Activated CD8-positive, alpha-beta memory T cell treated with anti-CD3 and anti-CD28 coated beads, Interleukin-2, amount 50 U/mL, for 24 hours (primary cell): ENCODE measurements at regions not wholly inside any gene's neighbourhood (a gene's known extent, or its start where the extent isn't known, plus 50 kb on each side); places are given as distances from the start of the nearest gene placed in this dataset.

ENCODE experiments used
- DNase-seq: peaks from one replicate; pipeline ENCODE4 v3.0.0-alpha.2; 2020; ENCODE audit errors: extremely low read depth

DNA sequence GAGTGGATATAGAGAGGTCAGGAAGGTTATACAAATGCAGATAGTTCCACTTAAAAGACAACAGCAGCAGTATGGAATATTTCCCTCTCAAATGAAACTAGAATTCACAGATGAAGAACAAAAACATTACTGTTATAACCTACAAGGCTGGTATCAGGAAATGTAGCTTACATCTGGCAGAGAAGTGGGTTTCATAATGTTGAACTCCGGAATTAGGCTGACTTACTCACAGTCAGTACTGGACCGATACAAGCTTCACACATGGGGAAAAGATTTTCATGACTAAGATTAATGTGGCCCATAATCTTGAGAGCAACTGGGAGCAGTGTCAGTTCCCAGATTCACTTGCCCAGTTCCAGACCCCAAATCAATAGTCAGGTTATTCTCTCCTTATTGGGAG, 353.9 kb downstream of the DUSP6 start:
- no peak for DNase-seq

- no peak for DNase-seq
These were observed 356.0 kb downstream of the DUSP6 start for GRCh38 chr12:88996200-88996788.

DNA sequence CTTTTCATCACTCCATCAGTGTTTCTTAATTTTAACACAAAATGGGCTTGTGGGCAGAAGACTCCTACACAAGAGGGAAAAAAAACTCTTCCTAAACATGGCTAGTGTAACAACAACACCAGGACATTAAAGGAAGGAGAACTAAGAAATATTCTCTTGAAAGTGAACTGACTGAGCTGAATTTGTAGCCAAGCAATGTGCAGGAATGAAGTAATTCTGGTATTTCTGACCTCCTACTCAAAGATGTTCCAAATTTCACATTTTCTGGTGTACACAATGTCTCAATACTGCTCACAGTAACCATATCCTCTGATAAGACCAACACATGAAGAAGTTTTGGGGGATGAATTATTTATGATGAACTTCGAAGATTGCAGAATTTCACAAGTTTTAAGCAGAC, 357.3 kb downstream of the DUSP6 start:
- no peak for DNase-seq

- DNase-seq = no peak
These were observed 357.8 kb downstream of the DUSP6 start for GRCh38 chr12:88994537-88994936.

DNA sequence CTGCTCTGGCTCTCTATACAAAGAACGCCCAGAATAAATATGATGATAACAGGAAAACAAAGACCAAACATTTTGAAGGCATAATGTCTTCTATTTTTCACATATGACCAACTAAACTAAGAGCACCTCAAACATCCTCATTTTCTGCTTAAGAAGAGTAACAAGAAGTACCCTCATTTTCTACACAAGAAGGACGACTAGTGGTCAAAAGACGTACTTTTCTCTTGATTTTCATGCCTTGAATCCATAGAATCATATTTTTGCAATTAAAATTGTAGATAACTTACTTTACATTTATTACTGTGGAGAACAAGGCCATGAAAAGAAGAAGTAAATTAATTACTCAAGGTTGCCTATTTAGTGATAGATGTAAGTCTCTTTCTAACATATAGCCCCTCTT, 358.6 kb downstream of the DUSP6 start:
- DNase-seq = no peak

- no peak for DNase-seq
These were observed 366.2 kb downstream of the DUSP6 start for GRCh38 chr12:88986056-88986455.

DNA sequence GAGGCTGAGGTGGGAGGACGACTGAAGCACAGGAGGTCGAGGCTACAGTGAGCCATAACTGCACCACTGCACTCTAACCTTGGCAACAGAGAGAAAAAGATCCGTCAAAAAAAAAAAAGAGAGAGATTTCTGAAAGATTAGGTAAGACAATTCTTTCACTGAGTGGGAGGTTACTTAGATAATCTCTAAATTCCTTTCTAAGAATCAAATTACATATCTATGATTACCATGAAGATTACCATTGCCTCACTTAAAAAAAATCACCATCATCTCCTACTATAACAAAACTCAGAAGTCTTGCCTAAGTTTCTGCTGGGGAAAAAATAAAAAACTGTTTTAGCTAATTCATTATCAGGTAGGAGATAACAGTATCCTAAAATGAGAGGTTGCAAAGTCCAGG, 366.7 kb downstream of the DUSP6 start:
- no peak for DNase-seq

DNA sequence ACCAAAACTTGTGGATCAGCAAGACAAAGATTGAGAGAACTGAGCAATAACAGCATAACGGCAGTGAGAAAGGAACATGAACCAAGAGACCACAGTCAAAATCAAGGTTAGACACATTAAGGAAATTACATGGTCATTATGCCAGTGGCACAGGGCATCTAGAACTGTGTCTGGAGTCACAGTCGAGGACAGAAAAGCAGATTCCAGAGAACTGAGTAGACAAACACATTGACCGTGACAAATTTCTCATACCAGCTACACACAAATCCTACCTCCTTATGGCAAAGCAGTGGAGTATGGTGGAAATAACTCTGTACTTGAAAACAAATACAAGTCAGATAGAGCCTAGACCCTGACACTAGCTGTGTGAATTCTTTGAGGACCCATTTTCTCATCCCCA, 367.3 kb downstream of the DUSP6 start:
- DNase-seq = no peak

GRCh38 chr12:88982694-88983093, 369.6 kb downstream of the DUSP6 start:
- DNase-seq = no peak

DNA sequence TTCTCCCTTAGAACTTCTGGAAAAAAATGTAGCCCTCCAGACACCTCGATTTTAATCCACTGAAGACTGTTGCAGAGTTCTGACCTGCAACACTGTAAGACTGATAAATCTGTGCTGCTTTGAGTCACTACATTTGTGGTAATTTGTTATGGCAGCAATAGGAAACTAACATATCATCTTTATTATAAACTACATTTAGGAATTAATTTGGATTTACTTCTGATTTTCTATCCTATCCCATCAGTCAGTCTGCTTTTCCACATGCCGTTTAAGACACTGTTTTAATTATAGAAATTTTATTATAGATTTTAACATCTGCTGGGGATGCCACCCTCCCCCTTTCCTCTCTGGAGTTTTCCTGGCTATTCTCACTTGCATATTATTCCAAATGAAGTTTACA, 375.2 kb downstream of the DUSP6 start:
- no peak for DNase-seq

GRCh38 chr12:88973998-88974397, 378.3 kb downstream of the DUSP6 start:
- DNase-seq = no peak

- DNase-seq = no peak
These were observed 381.6 kb downstream of the DUSP6 start for GRCh38 chr12:88970740-88971139.

DNA sequence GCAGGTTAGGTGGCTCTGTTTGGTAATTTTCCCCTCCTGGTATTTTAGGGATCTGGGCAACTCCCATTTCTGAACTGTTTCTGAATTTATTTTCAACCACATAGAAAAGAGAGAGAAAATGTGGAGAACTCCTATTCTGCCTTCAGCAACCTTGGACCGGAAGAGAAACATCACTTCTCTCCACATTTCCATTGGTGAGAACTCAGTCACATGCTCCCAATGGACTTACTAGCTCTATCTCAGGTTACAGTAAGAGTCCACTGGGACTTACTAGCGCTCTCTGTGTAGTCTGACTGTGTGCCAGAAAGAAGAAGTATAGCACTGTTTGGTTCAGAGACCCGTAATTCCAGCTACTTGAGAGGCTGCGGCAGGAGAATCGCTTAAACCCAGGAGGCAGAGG, 383.2 kb downstream of the DUSP6 start:
- no peak for DNase-seq

DNA sequence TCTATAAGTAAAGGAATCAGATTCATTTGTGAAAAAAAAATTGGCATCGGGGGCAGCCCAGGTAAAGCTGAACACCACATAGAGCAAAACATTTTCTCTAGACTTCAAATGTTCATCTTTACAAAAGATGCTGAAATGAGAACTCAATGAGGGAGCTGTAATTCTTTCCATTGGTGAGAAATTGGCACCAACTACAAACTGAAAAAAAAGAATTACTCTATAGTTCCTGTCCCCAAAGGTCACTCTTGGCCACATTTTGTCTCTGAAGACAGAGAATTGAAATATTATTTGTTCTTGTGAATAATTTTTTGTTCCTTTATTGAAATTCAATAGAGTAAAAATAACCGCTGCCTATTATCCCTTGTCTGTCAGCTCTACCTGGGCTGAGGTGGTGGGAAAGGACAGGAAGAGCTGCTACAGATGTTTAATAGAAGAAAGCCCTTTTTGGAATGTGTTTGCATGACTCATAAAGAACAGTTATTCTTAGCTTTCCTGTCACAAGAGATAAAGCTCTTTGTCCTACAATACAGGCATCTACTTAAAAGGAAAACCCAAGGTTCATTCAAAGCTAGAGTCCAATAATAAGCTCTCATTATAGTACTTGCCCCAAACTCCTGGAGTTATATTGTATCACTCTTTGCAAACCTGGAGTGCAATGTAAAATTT, 380.1 kb upstream of the KITLG start:
- no peak for DNase-seq

GRCh38 chr12:88958946-88959345, 378.7 kb upstream of the KITLG start:
- no peak for DNase-seq

GRCh38 chr12:88958153-88958552, 377.9 kb upstream of the KITLG start:
- DNase-seq = no peak

DNA sequence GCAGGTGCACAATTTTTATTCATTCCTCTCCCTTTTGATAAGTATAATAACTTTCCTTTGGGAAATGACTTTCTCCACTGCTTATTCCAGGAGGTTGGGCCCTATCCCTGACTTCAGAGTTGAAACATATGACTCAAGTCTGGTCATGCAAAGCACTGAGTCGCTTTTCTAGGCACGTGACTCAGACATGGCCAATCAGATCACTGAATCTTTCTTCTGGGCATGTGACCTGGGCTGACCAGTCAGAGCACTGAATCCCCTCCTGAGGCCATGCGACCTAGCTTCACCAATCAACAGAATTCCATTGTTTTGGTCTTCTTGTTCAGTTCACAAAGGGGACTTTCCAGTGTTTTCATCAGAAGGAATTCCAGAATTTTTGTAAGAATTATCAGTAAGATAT, 377.1 kb upstream of the KITLG start:
- DNase-seq = no peak

GRCh38 chr12:88955531-88955930, 375.3 kb upstream of the KITLG start:
- DNase-seq = no peak

- DNase-seq = no peak
These were observed 372.8 kb upstream of the KITLG start for GRCh38 chr12:88953029-88953586.

- no peak for DNase-seq
These were observed 372.3 kb upstream of the KITLG start for GRCh38 chr12:88952562-88952942.

- no peak for DNase-seq
These were observed 371.7 kb upstream of the KITLG start for GRCh38 chr12:88951860-88952561.

DNA sequence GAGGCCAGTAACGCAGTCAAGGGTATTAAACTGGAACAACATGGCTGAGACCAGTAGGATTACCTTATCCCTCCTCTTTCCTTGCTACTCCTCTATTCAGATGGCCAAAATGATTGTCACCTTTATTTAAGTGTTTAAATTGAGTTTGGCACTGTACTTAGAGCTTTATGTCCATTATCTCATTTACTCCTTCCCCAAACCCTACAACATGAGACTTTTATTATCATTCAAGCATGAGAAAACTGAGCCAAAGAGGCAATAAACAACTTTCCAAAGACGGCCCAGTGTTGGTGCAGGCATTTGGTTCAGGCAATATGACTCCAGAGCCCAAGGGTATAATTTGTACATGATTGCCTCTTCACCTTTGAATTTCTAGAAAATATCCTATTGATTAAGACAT, 370.9 kb upstream of the KITLG start:
- DNase-seq = no peak

DNA sequence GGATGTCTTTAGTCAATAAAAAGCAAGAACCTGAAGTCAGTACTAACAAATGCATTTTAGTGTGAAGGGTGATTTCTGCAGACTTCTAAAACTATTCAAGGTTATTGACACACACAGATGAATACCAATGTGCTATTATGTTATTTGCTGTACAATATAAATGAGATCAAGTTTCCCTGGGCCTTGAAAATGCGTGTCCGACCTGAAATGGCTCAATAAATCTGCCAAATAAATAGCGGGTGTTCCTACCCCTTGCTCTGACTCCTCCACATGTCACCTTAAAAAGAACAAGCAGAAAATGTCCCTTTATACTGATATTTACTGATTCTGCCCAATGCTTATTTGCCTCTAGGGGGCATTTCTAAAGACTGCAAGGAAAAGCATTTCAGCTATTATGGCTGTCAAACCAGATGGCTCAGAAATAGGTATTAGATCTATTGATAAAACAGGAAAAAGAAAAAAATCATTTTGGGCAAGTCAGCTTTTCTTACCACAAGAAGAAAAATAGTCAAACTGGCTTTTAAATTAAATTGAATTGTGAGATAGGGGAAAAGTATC, 367.3 kb upstream of the KITLG start:
- no peak for DNase-seq
